CD14-positive monocyte (primary cell): ENCODE measurements at regions not wholly inside any gene's neighbourhood (a gene's known extent, or its start where the extent isn't known, plus 50 kb on each side); places are given as distances from the start of the nearest gene placed in this dataset.

Experiments used
- DNase-seq, 3 donors: peaks; one replicate each; pipeline ENCODE4 v3.0.0-alpha.2; 2011 to 2022
- H2AFZ ChIP-seq: 2 replicates; pipeline ENCODE4 v1.6.0; 2012; ENCODE audit warnings: mild to moderate bottlenecking, low read depth, low read length, inconsistent platforms; ENCODE audit not compliant: insufficient read depth, poor library complexity, severe bottlenecking
- H3K27ac ChIP-seq, 2 donors: 1 replicate in 1 of 2; 2 replicates in 1 of 2; pipeline ENCODE4 v1.5.1; 2012 to 2013; ENCODE audit warnings: low read length in 2 of 2, control low read depth in 1 of 2, inconsistent platforms in 1 of 2, low read depth in 1 of 2, mild to moderate bottlenecking in 1 of 2
- H3K27me3 ChIP-seq, 2 donors: one replicate each; pipeline versions ENCODE4 v1.6.0 to v1.6.1; 2011 to 2013; ENCODE audit warnings: low read length in 2 of 2; ENCODE audit not compliant: control insufficient read depth in 2 of 2, insufficient read depth in 2 of 2
- H3K36me3 ChIP-seq, 2 donors: replicated peaks in 1 of 2; 1 replicate in 1 of 2; 2 replicates in 1 of 2; pipeline versions ENCODE4 v1.5.1 to v1.6.1; 2012 to 2013; ENCODE audit warnings: low read length in 2 of 2, control low read depth in 1 of 2, inconsistent platforms in 1 of 2, mild to moderate bottlenecking in 1 of 2; ENCODE audit not compliant: insufficient read depth in 2 of 2, control insufficient read depth in 1 of 2
- H3K4me1 ChIP-seq, 2 donors: 1 replicate in 1 of 2; 2 replicates in 1 of 2; pipeline versions ENCODE4 v1.5.1 to v1.6.1; 2012 to 2013; ENCODE audit warnings: low read length in 2 of 2, control low read depth in 1 of 2, inconsistent platforms in 1 of 2, mild to moderate bottlenecking in 1 of 2, moderate library complexity in 1 of 2; ENCODE audit not compliant: insufficient read depth in 2 of 2, control insufficient read depth in 1 of 2
- H3K4me2 ChIP-seq: replicated peaks from 2 replicates; pipeline ENCODE3; 2012; ENCODE audit warnings: low read length, moderate library complexity, mild to moderate bottlenecking; ENCODE audit not compliant: poor library complexity, severe bottlenecking; ENCODE audit errors: extremely low read depth
- H3K4me3 ChIP-seq, 3 experiments: fragments of 200-600 bp in 1 of 3; sonication (generic) in 1 of 3; replicated peaks in 1 of 3; 1 replicate in 2 of 3; 2 replicates in 1 of 3; pipeline ENCODE4 v1.5.1; 2011 to 2013; ENCODE audit warnings: low read length in 3 of 3, mild to moderate bottlenecking in 3 of 3, control low read depth in 2 of 3, low read depth in 2 of 3, inconsistent platforms in 1 of 3, moderate library complexity in 1 of 3
- H3K79me2 ChIP-seq: 2 replicates; pipeline ENCODE4 v1.6.0; 2012; ENCODE audit warnings: mild to moderate bottlenecking, control low read depth, inconsistent platforms, low read length, moderate library complexity; ENCODE audit not compliant: insufficient read depth
- H3K9ac ChIP-seq: 2 replicates; pipeline ENCODE4 v1.6.0; 2017; ENCODE audit warnings: low read length, mild to moderate bottlenecking; ENCODE audit not compliant: insufficient read depth, poor library complexity, severe bottlenecking
- H3K9me3 ChIP-seq, 2 donors: replicated peaks in 1 of 2; 1 replicate in 1 of 2; 2 replicates in 1 of 2; pipeline versions ENCODE4 v1.5.1 to v1.6.1; 2012 to 2013; ENCODE audit warnings: low read length in 2 of 2, control low read depth in 1 of 2; ENCODE audit not compliant: control insufficient read depth in 1 of 2, insufficient read depth in 1 of 2
- H4K20me1 ChIP-seq: 2 replicates; pipeline ENCODE4 v1.6.0; 2012; ENCODE audit warnings: mild to moderate bottlenecking, low read length, control low read depth, moderate library complexity; ENCODE audit not compliant: insufficient read depth
- H3K27ac Mint-ChIP-seq, 7 donors: one replicate each; pipeline ENCODE4 v1.8.0; 2020; ENCODE audit warnings: mild to moderate bottlenecking in 7 of 7, mixed read lengths in 7 of 7, moderate library complexity in 6 of 7, inconsistent platforms in 2 of 7
- H3K27me3 Mint-ChIP-seq, 3 donors: one replicate each; pipeline ENCODE4 v1.8.0; 2021 to 2022; ENCODE audit warnings: low read depth in 3 of 3, mild to moderate bottlenecking in 3 of 3, mixed read lengths in 3 of 3, moderate library complexity in 3 of 3, inconsistent platforms in 1 of 3
- H3K36me3 Mint-ChIP-seq, 2 donors: one replicate each; pipeline ENCODE4 v1.8.0; 2020; ENCODE audit warnings: mixed read lengths in 2 of 2, inconsistent platforms in 1 of 2, mild to moderate bottlenecking in 1 of 2
- H3K4me1 Mint-ChIP-seq: one replicate; pipeline ENCODE4 v1.8.0; 2020; ENCODE audit warnings: mild to moderate bottlenecking, mixed read lengths
- H3K4me3 Mint-ChIP-seq, 2 donors: one replicate each; pipeline ENCODE4 v1.8.0; 2020; ENCODE audit warnings: mild to moderate bottlenecking in 2 of 2, mixed read lengths in 2 of 2, moderate library complexity in 1 of 2
- H3K9me3 Mint-ChIP-seq, 7 donors: one replicate each; pipeline ENCODE4 v1.8.0; 2020 to 2022; ENCODE audit warnings: mixed read lengths in 7 of 7, mild to moderate bottlenecking in 6 of 7, moderate library complexity in 6 of 7, inconsistent platforms in 2 of 7
- CTCF ChIP-seq: fragments of 200-600 bp; IDR thresholded peaks from one replicate; pipeline ENCODE4 v1.8.0; 2022; ENCODE audit warnings: antibody characterized with exemption, mild to moderate bottlenecking
- WGBS: methylation state at CpG from one replicate; pipeline ENCODE4 v1.1.5; 2013; ENCODE audit warnings: missing lambda C conversion rate; ENCODE audit not compliant: insufficient coverage; 5-methylcytosine and 5-hydroxymethylcytosine counted together
- intact Hi-C, 2 donors: fragments of 100-400 bp; cut with micrococcal nuclease; formaldehyde crosslinking; loops; one replicate each; pipeline versions ENCODE4 v1.15.0 to v1.15.1; 2023

GRCh38 chr19:31956771-31957392 lies 388.5 kb upstream of the ZNF507 start:
- H3K4me3 Mint-ChIP-seq, result no peak overlapping the region
- no peak for TF ChIP-seq CTCF
- H3K27ac Mint-ChIP-seq, result no peak overlapping the region
- H3K4me2 ChIP-seq, result no peak overlapping the region
- peaks cover 0 to 4% of the 10 kb centered on the region in 2 donors for H3K9me3 ChIP-seq
- no peak overlapping the region for H3K27ac ChIP-seq
- no peak overlapping the region for H3K9ac ChIP-seq
- intact Hi-C loops, result no loop called here
- H3K36me3 Mint-ChIP-seq, result no peaks in the 10 kb centered on the region
- H3K4me1 Mint-ChIP-seq, result no peaks in the 10 kb centered on the region
- H3K27me3 Mint-ChIP-seq, result peaks cover 0 to 7% (median 1%) of the 10 kb centered on the region in 3 donors
- H3K4me3 ChIP-seq, result no peak overlapping the region
- 100% methylated on average over 1 of the region's 3 CpGs for WGBS
- H2AFZ ChIP-seq, result no peak overlapping the region
- H3K9me3 Mint-ChIP-seq, result peaks cover 3 to 10% (median 7%) of the 10 kb centered on the region in 7 donors
- H3K79me2 ChIP-seq, result no peaks in the 10 kb centered on the region
- no peaks in the 10 kb centered on the region for H3K4me1 ChIP-seq
- no peaks in the 10 kb centered on the region for H4K20me1 ChIP-seq
- no peak for DNase-seq
- no peaks in the 10 kb centered on the region for H3K36me3 ChIP-seq
- no peaks in the 10 kb centered on the region for H3K27me3 ChIP-seq

- no peaks in the 10 kb centered on the region for H3K36me3 Mint-ChIP-seq
- WGBS, result 100% methylated on average over 2 of the region's 4 CpGs
These were observed 387.7 kb upstream of the ZNF507 start for GRCh38 chr19:31957711-31958110.

More at GRCh38 chr19:31957711-31958110, 387.7 kb upstream of the ZNF507 start:
- H3K4me3 ChIP-seq, result no peak overlapping the region
- H3K4me2 ChIP-seq, result no peak overlapping the region
- H3K4me1 ChIP-seq, result no peaks in the 10 kb centered on the region
- H3K9ac ChIP-seq, result no peak overlapping the region
- Mint-ChIP-seq H3K27me3 (peaks cover 0 to 7% (median 1%) of the 10 kb centered on the region in 3 donors), H3K4me1 (no peaks in the 10 kb centered on the region), H3K4me3 (no peak overlapping the region), H3K27ac (no peak overlapping the region), H3K9me3 (peaks cover under 1 to 10% (median 5%) of the 10 kb centered on the region in 7 donors)
- H2AFZ ChIP-seq, result no peak overlapping the region
- intact Hi-C loops, result no loop called here
- no peaks in the 10 kb centered on the region for H4K20me1 ChIP-seq
- TF ChIP-seq CTCF, result no peak
- DNase-seq, result no peak
- peaks cover 0 to 4% of the 10 kb centered on the region in 2 donors for H3K9me3 ChIP-seq
- no peaks in the 10 kb centered on the region for H3K36me3 ChIP-seq
- no peaks in the 10 kb centered on the region for H3K79me2 ChIP-seq
- H3K27me3 ChIP-seq, result no peaks in the 10 kb centered on the region
- no peak overlapping the region for H3K27ac ChIP-seq
